ENCODE measurements at regions not wholly inside any gene's neighbourhood (a gene's known extent, or its start where the extent isn't known, plus 50 kb on each side); places are given as distances from the start of the nearest gene placed in this dataset.

GRCh38 chr16:49931266-49931665 is 75.4 kb upstream of the ZNF423 start:
- BruUV-seq (replicated peaks): no TSS peak

More at GRCh38 chr16:49931266-49931665, 75.4 kb upstream of the ZNF423 start:
- H3K27me3 ChIP-seq (ENCODE audit: control insufficient read depth in 2 of 2, insufficient read depth in 2 of 2, low read length in 2 of 2): no peaks in the 10 kb centered on the region
- H3K79me2 ChIP-seq (ENCODE audit: control insufficient read depth, insufficient read depth, low read length): no peaks in the 10 kb centered on the region
- CTCF ChIA-PET: interaction anchor here (1.2 kb wide), 1 partner anchor 26 kb away, joined by 3 read pairs; no protein-coding TSS in a partner anchor
- no peaks in the 10 kb centered on the region for H3K9me1 ChIP-seq (replicated peaks; ENCODE audit: control insufficient read depth, extremely low read depth, insufficient read depth, low read length)
- TF ChIP-seq POLR2AphosphoS5 (IDR thresholded peaks at IDR 0.05; ENCODE audit: insufficient read depth, low read depth, low read length): no peak
- TF ChIP-seq GATA2 (IDR thresholded peaks at IDR 0.05; ENCODE audit: insufficient read depth, insufficient read length, low read depth, low read length): no peak
- TF ChIP-seq CTCF (IDR thresholded peaks at IDR 0.05; ENCODE audit: extremely low read depth in 1 of 2, insufficient read depth in 1 of 2, low read depth in 1 of 2, low read length in 2 of 2): no peak
- no peak for TF ChIP-seq MAX (IDR thresholded peaks at IDR 0.05; ENCODE audit: insufficient read depth, insufficient read length)
- no peak for TF ChIP-seq MYC (IDR thresholded peaks at IDR 0.05; ENCODE audit: low read depth, low read length)
- TF ChIP-seq JUN (IDR thresholded peaks at IDR 0.05; ENCODE audit: borderline replicate concordance, insufficient read depth, insufficient read length, low read depth): no peak
- TF ChIP-seq FOS (IDR thresholded peaks at IDR 0.05; ENCODE audit: borderline replicate concordance, insufficient read depth, low read length): no peak
- no peak for TF ChIP-seq EZH2 (IDR thresholded peaks at IDR 0.05; ENCODE audit: borderline replicate concordance, low read depth, low read length, severe bottlenecking)
- no peak for TF ChIP-seq POLR2A (IDR thresholded peaks at IDR 0.05; ENCODE audit: low read depth, low read length)
- H3K4me2 ChIP-seq (ENCODE audit: insufficient read depth, low read length): no peak overlapping the region
- no peaks in the 10 kb centered on the region for H3K9me3 ChIP-seq (replicated peaks; ENCODE audit: control insufficient read depth, insufficient read depth, low read length)
- no peak overlapping the region for H2AFZ ChIP-seq (ENCODE audit: low read depth, low read length)
- POLR2A ChIA-PET: no interaction called here
- no peak overlapping the region for H3K27ac ChIP-seq (ENCODE audit: insufficient read depth, low read depth, low read length)
- H3K9ac ChIP-seq (replicated peaks; ENCODE audit: extremely low read depth, insufficient read depth, low read length): no peak overlapping the region
- no peaks in the 10 kb centered on the region for H4K20me1 ChIP-seq (replicated peaks; ENCODE audit: control insufficient read depth, extremely low read depth, insufficient read depth, low read length)
- no peak overlapping the region for H3K4me3 ChIP-seq (replicated peaks in 1 of 3; ENCODE audit: insufficient read depth in 1 of 3, low read depth in 1 of 3, low read length in 3 of 3)
- dilution Hi-C loops (cut with MboI; ENCODE audit: extremely low pct_ligation_motif_present, low sequenced_read_pairs) (no loop called here), intact Hi-C loops (cut with micrococcal nuclease) (no loop called here)
- no peaks in the 10 kb centered on the region for H3K36me3 ChIP-seq (ENCODE audit: control insufficient read depth in 2 of 2, extremely low read depth in 1 of 2, insufficient read depth in 2 of 2, low read length in 2 of 2)
- H3K4me1 ChIP-seq (ENCODE audit: control insufficient read depth, extremely low read depth, insufficient read depth, low read length): no peaks in the 10 kb centered on the region
- FAIRE-seq (no peak), DNase-seq (ENCODE audit: low read depth, low spot score) (no peak)
